Skeletal muscle cell (primary cell): ENCODE measurements at regions not wholly inside any gene's neighbourhood (a gene's known extent, or its start where the extent isn't known, plus 50 kb on each side); places are given as distances from the start of the nearest gene placed in this dataset.
A peak's percentile ranks its signal among the peaks of the same experiment; 100 is the strongest.

Source experiments
- DNase-seq: peaks from one replicate; pipeline ENCODE4 v3.0.0-alpha.2; 2010; ENCODE audit warnings: low read depth
- H3K4me3 ChIP-seq: 2 replicates; pipeline ENCODE4 v1.5.1; 2011; ENCODE audit warnings: low read depth, mild to moderate bottlenecking, control low read depth, low read length, moderate library complexity

DNA sequence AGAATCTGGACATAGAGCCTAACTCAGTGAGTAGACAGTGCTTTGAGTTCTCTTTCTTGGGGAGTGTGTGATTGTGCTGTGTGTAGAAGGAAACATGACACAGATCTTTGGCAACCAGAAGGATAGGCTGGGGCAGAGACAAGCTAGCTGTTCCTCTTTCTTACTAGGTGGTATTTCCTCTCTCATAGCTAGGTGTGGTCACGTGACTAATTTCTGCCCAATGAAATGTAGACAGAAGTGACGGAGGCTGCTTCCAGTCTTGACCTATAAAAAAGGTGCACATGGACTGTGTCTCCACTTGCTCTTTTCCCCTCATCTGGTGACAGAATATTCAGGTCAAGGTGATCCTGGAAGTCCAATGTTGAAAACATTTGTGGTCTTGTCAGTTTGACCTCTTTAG lies 92.5 kb upstream of the NFIB start:
- no peak for DNase-seq
- H3K4me3 ChIP-seq = no peak overlapping the region

DNA sequence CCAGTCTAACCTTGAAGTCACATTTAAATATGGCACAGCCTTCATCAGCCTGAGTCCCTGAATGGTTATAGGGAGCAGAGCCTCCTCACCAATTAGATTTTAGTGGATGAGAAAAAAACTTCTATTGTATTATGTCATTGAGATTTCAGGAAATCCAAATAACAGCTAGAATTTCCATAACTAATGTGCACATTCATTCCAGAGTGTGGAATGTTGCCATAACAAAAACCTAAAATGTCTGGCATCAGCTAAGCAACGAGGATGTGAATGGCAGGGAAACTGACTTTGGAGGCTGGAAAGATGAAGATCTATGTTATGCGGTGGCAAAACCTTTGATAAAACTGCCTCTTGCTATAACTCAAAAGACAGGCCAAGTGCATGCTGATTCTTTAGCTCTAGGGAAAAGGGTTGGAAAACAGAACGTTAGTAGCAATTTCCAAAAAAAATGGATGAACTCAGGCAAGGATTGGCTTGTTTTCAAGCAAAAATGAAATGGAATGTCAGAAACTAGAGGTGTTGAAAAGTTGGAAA lies 91.3 kb upstream of the NFIB start:
- DNase-seq = no peak
- H3K4me3 ChIP-seq = no peak overlapping the region

DNA sequence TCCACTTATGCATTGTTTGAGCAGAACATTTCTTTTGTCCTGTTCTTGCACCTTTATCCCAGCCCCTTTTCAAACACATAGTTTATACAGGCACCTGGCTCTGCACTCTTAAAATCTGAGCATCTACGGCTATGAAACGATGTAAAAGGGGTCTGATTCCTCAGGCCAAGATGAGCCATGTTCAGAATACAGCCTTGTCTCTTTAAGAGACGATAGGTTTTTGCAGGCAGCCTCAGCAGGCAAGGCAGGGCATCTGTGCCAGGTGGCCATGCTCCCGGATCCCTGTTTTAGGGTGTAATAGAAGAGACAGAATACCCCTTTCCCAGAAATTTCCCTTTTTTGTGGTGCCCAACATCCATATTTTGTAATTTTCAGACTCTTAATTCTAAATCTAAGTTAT lies 89.1 kb upstream of the NFIB start:
- H3K4me3 ChIP-seq = no peak overlapping the region
- no peak for DNase-seq

DNA sequence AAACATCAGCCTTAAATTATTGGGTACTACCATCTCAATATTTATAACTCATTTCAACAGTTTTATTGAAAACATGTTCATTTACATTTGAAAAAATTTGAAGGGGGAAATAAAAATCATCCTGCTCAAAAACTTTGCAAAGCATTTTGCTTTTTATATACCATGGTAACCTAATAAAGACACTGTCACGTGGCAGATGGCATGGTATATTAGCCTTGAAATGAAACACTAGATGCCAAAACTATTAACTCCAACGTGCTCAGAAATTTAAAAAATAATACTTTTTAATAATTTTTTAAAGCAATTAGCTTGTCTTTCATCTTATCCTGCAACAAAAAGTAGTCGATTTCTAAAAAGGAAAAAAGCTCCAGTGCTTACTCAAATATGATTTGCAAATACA lies 88.6 kb upstream of the NFIB start:
- DNase-seq = no peak
- H3K4me3 ChIP-seq = no peak overlapping the region

DNA sequence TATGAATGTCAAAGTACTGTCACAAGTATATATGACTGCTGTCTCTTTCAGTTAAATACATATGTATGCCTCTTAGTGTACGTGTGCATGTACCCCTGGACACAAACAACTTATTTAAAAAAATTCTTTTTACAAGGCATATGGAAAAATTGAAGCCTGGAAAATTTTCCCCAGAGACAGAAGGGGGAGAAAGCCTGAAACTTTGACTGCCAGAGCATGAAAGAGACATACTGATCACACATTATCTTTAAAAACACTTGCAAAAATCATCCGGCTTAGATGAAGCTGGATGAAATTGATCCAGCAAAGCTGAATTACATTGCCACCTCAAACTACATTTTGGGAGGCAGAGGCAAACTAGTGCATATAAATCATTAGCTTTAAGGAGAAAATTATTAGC lies 88.0 kb upstream of the NFIB start:
- no peak overlapping the region for H3K4me3 ChIP-seq
- no peak for DNase-seq

DNA sequence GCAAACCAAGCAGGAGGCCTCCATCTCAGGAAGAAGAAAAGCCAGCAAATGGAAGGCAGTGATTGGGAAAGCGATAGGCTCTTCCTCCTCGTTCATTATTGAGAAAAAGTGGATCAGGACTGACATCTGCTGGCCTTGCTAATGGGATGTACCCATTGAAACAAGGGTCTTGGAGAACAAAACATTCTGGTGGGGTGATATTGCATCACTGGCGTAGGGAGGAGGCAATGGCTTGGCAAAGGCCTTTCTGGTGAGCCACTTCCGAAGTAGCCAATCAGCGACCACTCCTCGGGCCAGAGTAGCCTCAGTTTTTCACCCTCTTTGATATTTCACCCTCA lies 86.7 kb upstream of the NFIB start:
- H3K4me3 ChIP-seq = no peak overlapping the region
- peak; percentile 72 for DNase-seq

DNA sequence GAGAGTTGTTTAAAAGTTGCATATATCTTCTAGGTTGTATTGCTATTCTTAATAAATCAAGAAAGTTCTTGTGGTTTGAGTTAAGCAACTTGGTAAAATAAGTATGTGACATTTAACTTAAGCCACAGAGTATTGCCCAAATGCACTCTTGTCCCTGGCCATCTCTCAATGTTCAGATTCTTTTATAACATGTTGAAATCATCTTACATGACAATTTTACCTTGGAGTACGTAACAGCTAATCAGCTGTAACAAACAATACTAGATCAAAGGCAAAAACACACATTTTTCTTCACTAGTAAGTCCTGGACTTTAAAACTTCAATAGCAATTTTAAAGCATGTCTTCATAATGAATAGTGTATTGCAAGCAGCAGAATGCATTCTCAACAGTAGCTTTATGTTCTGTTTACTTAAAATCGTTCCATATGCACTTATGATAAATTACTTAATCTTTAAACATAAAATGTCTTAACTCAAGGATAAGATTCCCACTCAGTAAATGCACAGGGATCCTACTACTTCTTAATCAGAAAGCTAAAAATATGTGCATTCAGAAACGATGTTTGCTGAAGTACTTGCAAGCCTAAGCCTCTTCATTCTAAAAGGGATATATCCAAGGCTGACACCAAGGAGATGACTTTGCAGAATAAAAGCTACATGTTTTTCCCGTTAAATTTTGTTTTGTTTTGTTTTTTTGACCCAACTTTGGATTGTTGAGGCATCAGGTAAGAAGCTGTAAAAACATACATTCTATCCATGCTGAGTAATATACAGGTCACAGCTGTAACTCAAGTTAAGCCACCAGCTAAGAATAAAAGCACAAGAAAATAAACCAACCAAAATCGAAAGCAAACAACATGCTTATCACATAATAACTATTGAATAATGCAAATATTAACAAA lies 86.1 kb upstream of the NFIB start:
- no peak for DNase-seq
- H3K4me3 ChIP-seq = no peak overlapping the region

DNA sequence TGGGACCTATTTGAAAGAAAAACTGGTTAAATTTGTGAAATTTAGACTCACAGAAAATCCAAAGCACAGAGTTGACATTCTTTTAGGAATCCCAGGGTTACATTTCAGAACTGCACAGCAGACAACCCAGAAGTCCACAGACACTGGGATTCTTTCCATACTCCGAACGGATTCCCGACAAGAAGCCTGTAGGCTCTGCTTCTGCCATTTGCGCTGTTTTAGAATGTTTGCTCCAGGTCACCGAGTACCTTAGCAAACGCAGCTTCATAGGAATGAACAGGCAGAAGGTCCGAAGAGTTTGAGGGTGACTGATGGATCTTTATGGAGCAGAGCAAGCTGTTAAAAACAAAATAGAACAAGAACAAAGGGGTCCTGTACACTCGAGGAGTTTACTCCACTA lies 84.5 kb upstream of the NFIB start:
- DNase-seq = no peak
- no peak overlapping the region for H3K4me3 ChIP-seq

DNA sequence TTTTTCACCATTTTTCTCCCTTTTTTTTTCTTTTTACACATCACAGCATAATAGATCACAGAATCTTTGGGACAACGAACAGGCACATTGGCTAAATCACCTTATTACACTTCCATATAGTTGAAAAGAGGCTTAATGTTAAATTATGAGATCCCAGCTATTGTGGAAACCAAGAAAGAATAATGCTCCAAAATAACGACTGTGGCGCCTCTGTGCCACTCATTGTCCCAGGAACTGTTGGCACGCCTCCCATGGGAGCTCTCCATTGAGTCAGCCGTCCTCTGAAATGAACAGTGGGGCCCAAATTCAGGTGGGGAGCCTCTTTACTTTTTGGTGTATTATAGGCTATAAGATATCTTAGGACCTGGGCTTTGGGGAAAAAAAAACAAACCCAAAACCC lies 82.2 kb upstream of the NFIB start:
- H3K4me3 ChIP-seq = no peak overlapping the region
- no peak for DNase-seq

DNA sequence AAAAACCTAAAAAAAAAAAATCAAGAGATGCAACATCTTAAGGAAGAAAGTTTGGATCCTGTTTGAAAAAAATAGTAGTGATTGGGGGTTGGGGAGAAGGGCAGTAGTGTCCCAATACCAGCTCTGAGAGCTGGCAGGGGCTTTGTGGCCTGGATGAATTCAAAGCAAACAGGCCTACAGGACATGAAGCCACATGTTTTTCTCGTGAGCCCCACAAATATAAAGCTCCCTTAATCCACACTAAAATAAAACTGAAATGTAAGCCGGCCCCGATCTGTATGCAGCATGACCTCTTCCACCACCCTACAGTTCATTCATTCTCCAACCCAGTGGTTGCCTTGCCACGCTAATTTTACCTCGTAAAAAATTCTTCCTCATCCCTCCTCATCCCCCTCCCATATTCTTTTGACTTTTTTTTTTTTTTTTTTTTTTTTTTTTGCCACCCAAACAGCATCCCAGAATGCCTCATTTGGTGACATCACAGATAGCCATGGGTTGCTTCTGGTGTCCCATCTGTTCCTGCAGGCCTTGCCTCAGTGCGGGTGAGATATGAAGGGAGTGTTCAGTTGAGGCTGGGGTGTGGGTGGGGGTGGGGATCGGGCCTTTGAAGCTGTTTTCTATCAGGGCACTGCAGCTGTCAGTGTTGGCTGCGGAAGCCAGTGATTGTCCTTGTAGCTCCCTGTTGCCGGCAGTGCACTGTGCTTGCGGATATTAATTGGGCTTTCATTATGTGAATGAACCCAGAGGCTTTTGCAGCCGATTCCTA lies 81.6 kb upstream of the NFIB start:
- no peak for DNase-seq

DNA sequence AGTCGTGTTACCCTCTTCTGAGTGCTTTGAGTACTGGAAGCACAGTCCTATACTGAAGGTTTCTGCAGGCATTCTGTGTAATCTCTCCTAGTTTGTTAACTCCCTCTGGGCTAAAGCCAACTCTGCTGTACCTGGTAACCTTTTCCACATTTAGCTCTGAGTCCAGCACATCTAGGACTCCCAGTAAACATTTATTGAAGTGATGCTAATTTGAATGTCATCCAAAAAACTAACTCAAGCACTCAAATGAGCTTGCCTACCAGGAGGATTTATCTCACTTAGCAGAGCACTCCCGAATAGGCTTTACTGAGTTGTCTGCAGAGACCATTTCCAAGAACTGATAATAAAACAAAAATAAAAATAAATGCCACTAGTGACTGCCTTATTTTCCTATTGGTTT lies 79.5 kb upstream of the NFIB start:
- no peak for DNase-seq
- H3K4me3 ChIP-seq = no peak overlapping the region

More for the DNA sequence above, 81.6 kb upstream of the NFIB start:
- H3K4me3 ChIP-seq = no peak overlapping the region

DNA sequence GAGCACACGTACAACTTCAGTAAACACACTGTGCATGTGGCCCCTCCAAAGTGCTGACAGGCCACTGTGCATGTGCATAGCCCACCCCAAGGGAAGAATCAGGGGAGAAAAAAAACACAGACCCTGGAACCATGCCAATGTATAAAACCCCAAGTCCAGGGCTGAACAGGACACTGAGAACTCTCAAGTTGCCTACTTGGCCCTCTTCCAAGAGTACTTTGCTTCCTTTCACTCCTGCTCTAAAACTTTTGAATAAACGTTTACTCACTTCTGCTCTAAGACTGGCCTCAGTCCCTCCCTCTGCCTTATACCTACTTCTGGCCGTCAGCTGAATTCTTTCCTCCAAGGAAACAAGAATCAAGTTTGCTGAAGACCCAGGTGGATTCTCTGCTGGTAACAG lies 77.7 kb upstream of the NFIB start:
- no peak overlapping the region for H3K4me3 ChIP-seq
- DNase-seq = no peak

DNA sequence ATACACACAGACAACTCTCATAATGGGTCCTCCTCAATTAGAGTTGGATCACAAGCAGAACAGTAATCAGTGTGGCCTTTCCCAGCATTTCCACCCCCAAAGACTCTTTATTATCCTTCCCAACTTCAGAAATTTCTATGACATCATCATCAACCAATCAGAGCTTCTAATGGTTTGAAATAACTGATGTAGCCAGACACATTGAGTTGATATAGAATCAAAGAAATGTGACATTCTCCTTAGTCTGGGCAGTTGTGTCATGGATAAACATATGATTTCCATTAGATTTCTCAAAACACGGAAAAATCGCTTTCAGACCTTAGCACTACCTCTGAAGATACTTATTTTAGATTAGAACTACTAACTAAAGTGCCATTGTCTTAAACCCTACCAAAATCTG lies 75.7 kb upstream of the NFIB start:
- no peak for DNase-seq
- no peak overlapping the region for H3K4me3 ChIP-seq

DNA sequence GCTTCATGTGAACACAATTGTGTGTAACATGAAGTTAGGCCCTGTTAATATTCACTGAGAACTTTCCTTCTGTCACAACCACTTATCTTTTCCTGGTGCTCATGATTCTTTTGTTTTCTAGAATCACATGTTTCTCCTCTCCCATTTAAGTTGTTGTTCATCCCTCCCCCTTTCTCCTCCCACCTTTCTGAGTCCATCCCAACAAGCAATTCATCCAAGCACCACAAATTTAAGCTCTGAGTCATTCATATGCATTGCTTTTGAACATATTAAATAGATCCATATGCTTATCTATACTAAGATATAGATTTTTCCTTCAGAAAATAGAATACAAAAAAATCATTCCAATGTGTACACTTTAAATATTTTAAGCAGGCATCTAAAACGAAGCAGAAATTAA lies 75.2 kb upstream of the NFIB start:
- no peak for DNase-seq
- no peak overlapping the region for H3K4me3 ChIP-seq

DNA sequence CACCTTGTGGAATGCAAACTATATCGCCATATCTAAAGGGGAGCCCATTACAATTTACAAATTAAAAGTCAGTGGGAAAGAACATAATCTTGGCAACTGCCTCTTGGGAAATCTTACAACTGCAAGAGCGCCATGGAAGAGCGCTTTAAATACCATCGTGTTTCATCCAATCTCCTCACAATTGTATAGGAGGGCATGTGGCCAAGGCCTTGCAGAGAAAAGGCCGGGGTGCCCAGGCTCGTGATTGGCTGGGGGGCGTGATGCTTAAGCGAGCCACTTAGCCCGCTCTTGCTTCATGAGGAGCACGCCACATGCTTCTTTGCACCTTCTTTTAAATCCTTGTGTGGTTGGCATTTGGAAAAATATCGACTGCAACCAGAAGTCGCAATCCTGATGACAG lies 69.8 kb upstream of the NFIB start:
- DNase-seq = no peak
- no peak overlapping the region for H3K4me3 ChIP-seq

DNA sequence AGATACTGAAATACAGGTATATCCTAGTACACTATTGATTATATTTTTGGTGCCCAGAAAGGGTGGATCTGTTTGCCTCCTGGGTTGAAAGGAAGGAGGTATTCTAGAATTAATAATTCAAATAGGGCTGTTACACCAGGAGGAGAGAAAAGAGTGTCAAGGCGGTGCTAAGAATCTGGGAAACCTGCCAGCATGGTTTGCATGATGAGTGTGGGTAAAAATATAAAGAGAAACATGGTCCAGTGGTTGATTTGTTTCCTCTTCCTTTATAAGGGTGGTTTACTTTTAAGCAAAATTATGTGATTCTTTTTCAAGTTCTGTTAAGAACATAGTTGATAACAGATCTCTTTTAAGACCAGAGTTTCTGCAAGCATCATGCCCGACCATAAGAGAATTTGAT lies 69.4 kb upstream of the NFIB start:
- DNase-seq = peak; percentile 27
- no peak overlapping the region for H3K4me3 ChIP-seq

DNA sequence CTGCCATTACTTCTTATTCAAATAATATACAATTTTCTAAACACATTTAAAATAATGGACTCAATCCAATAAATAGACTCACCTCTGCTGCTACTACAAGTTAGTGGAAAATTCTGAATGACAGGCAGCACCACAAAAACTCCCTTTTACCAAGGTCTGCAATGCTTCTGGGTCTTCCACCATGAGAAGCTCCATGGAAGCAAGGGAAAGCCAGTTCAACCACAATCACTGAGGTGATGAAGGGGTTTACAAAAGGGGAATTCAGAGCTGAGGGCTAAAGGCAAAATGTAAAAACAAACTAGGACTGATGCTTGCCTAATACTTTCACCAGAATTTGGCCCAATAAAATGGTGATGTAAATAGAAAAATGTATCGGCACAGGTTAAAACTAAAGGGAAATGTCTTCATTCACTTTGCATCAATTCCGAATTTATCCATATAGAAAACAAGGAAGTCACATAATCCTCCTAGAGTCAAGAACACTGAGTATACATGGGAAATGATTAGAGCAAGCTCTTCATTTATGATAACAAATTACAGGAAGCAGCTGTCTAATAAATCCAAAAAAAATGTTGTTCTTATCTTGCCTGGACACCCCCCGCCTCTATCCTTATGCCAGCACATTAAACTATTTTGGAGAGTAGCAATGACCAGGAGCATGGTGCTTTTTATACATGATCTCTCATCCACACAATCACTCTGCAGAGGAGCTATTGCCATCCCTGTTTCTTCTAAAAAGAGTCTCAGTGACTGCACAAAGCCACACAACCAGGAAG lies 66.3 kb upstream of the NFIB start:
- no peak for DNase-seq
- H3K4me3 ChIP-seq = no peak overlapping the region

DNA sequence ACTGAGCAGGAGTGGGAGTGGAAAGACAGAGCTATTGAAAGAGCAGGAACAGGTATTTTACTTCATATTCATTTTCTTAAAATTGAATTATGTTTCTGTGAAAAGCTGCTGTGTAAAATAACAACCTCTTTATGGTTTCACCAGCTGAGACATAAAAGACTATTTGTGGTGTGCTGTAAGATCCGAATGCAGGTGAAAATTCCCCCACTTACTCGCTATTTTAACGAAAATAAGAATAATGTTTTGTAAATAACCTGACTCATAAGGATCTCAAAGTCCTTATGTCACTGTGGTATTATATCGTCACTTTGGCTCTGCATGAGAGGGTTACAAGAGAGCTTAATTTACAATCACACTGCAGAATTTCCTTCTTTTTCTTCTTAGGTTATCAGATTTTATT lies 65.3 kb upstream of the NFIB start:
- DNase-seq = no peak
- no peak overlapping the region for H3K4me3 ChIP-seq

DNA sequence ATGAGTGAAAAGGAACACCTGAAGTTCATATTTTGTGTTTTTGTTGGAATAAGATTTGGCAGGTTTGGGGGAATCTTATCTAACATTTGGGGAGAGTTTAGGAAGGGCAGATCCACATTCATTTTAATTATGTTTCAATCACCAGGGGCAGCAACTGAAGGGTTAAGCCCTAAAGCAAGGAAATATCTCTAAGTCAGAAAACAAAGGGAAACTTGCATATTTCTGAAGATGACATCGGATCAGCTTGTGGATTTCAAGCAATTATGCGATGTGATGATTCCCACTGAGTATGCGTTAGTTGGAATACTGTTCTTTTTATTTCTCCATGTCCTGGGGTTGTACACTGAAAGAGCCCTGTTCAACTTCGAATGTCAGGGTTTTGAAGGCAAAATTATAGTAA lies 59.8 kb upstream of the NFIB start:
- DNase-seq = no peak
- H3K4me3 ChIP-seq = no peak overlapping the region

DNA sequence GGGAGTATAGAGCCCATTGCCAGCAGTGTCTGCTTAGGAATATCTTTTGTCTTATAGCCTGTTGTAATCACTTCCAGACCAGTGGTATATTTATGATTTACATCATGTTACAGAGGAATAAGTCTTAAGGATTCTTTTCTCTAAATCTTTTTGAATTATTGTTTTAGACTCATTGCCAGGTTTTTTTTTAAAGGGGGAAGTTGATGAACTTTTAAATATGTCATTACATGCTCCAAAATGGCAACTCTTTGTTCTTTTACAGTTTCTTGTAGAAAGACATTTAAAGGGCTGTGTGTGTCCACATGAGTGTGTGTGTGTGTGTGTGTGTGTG lies 59.4 kb upstream of the NFIB start:
- no peak for DNase-seq
- H3K4me3 ChIP-seq = no peak overlapping the region
